GM12878 (cell line): ENCODE measurements at regions not wholly inside any gene's neighbourhood (a gene's known extent, or its start where the extent isn't known, plus 50 kb on each side); places are given as distances from the start of the nearest gene placed in this dataset.
A peak's percentile ranks its signal among the peaks of the same experiment; 100 is the strongest.

Source experiments
- ATAC-seq: fragments of 200-7000 bp; cut with Tn5 transposase; 3 replicates; pipeline ENCODE4 v1.9.1; 2020; ENCODE audit warnings: mild to moderate bottlenecking, moderate library complexity
- BruUV-seq: library from RNA; stranded (reverse); fragments of 400-500 nt; replicated peaks from 2 replicates; lab custom pipeline; 2021; lab: Mats Ljungman, UMichigan
- CTCF ChIA-PET: fragments of 300-600 bp; sonication (Branson Sonifier 250); formaldehyde crosslinking; extraction: SDS; loops from one replicate; lab custom pipeline; 2021; ENCODE audit warnings: inconsistent platforms; lab: Yijun Ruan, JAX
- POLR2A ChIA-PET: fragments of 350-600 bp; formaldehyde crosslinking; extraction: SDS; loops from one replicate; lab custom pipeline; 2021; ENCODE audit warnings: inconsistent platforms; lab: Charles Lee
- RAD21 ChIA-PET: fragments of 300-600 bp; sonication (Branson Sonifier 250); formaldehyde crosslinking; loops from one replicate; lab custom pipeline; 2023; ENCODE audit warnings: antibody characterized with exemption; ENCODE audit not compliant: unreplicated experiment; lab: Charles Lee
- SMC1A ChIA-PET: fragments of 300-600 bp; sonication (Branson Sonifier 250); formaldehyde crosslinking; loops from one replicate; lab custom pipeline; 2023; ENCODE audit not compliant: unreplicated experiment, uncharacterized antibody; lab: Charles Lee
- DNase-seq: peaks from one replicate; pipeline ENCODE4 v3.0.0-alpha.2; 2011; ENCODE audit warnings: low read depth, low spot score
- FAIRE-seq: peaks from 3 replicates; lab custom pipeline; 2011; peaks lifted over from hg19 to GRCh38; lab: Jason Lieb, UNC
- H2AFZ ChIP-seq: 2 replicates; pipeline ENCODE4 v1.6.0; 2011; ENCODE audit warnings: low read depth, low read length, control low read depth; ENCODE audit not compliant: control insufficient read depth
- H3K27ac ChIP-seq: 2 replicates; pipeline ENCODE4 v1.5.1; 2011; ENCODE audit warnings: control low read depth; ENCODE audit not compliant: control insufficient read depth, insufficient read depth
- H3K27me3 ChIP-seq, 2 experiments: replicated peaks in 1 of 2; 2 replicates each; pipeline versions ENCODE4 v1.6.0 to v1.6.1; 2011; ENCODE audit warnings: low read length in 1 of 2; ENCODE audit not compliant: control insufficient read depth in 2 of 2, insufficient read depth in 2 of 2
- H3K36me3 ChIP-seq, 2 experiments: 2 replicates each; pipeline ENCODE4 v1.5.1; 2011; ENCODE audit warnings: low read length in 1 of 2; ENCODE audit not compliant: control insufficient read depth in 2 of 2, insufficient read depth in 2 of 2
- H3K4me1 ChIP-seq: 2 replicates; pipeline ENCODE4 v1.6.1; 2011; ENCODE audit warnings: mild to moderate bottlenecking, low read length, moderate library complexity, mixed read lengths; ENCODE audit not compliant: control insufficient read depth, insufficient read depth
- H3K4me2 ChIP-seq: 2 replicates; pipeline ENCODE4 v1.6.0; 2011; ENCODE audit warnings: control low read depth; ENCODE audit not compliant: control insufficient read depth, insufficient read depth
- H3K4me3 ChIP-seq: fragments of 200-600 bp; sonication (generic); 2 replicates; pipeline ENCODE4 v1.5.1; 2016
- H3K79me2 ChIP-seq: 2 replicates; pipeline ENCODE4 v1.6.0; 2011; ENCODE audit warnings: low read length; ENCODE audit not compliant: control insufficient read depth, insufficient read depth
- H3K9ac ChIP-seq: 2 replicates; pipeline ENCODE4 v1.8.0; 2011; ENCODE audit warnings: low read length, control low read depth, mixed read lengths; ENCODE audit not compliant: control insufficient read depth, insufficient read depth
- H3K9me3 ChIP-seq: replicated peaks from 3 replicates; pipeline ENCODE4 v1.5.1; 2011; ENCODE audit warnings: mild to moderate bottlenecking, low read length; ENCODE audit not compliant: control insufficient read depth, insufficient read depth
- H4K20me1 ChIP-seq: 2 replicates; pipeline ENCODE4 v1.6.0; 2011; ENCODE audit not compliant: control insufficient read depth, insufficient read depth
- CBX3 ChIP-seq: fragments of 200-600 bp; sonication (generic); IDR thresholded peaks from 2 replicates; pipeline ENCODE4 v1.6.1; 2016; ENCODE audit warnings: low read depth, borderline replicate concordance
- MXI1 ChIP-seq: fragments of 150-350 bp; IDR thresholded peaks from 2 replicates; pipeline ENCODE4 v1.6.1; 2011; ENCODE audit warnings: low read depth, mild to moderate bottlenecking, inconsistent platforms, low read length, improper control_type of control experiment
- NFIC ChIP-seq: IDR thresholded peaks from 2 replicates; pipeline ENCODE4 v1.6.1; 2012; ENCODE audit warnings: low read depth, mild to moderate bottlenecking, inconsistent platforms, low read length, moderate library complexity
- POLR2A ChIP-seq: IDR thresholded peaks from 2 replicates; pipeline ENCODE4 v1.6.1; 2011; ENCODE audit warnings: low read depth, mild to moderate bottlenecking, low read length
- POU2F2 ChIP-seq: IDR thresholded peaks from 3 replicates; pipeline ENCODE4 v1.6.1; 2011; ENCODE audit warnings: low read depth, mild to moderate bottlenecking, low read length, borderline replicate concordance
- RBBP5 ChIP-seq: fragments of 200-600 bp; sonication (generic); conservative IDR thresholded peaks from 2 replicates; pipeline ENCODE4 v1.6.1; 2016
- RELA ChIP-seq: fragments of 450-650 bp; IDR thresholded peaks from 2 replicates; pipeline ENCODE4 v1.8.0; 2014; ENCODE audit warnings: borderline replicate concordance; ENCODE audit not compliant: partially characterized antibody
- SMARCA5 ChIP-seq: fragments of 450-650 bp; IDR thresholded peaks from 2 replicates; pipeline ENCODE4 v1.6.1; 2017; ENCODE audit warnings: mild to moderate bottlenecking
- SREBF1 ChIP-seq: IDR thresholded peaks from 2 replicates; pipeline ENCODE4 v1.6.1; 2012; ENCODE audit warnings: mild to moderate bottlenecking, low read length
- WGBS: methylation state at CpG from one replicate; pipeline ENCODE4 v1.1.6; 2016; ENCODE audit warnings: low lambda C conversion rate; ENCODE audit not compliant: insufficient replicate concordance, insufficient coverage; ENCODE audit errors: missing lambda C conversion rate; 5-methylcytosine and 5-hydroxymethylcytosine counted together
- in situ Hi-C: fragments of 300-500 bp; cut with MboI; formaldehyde crosslinking; loops from 9 replicates; pipeline ENCODE4 v1.14.3; 2018; ENCODE audit warnings: mixed read lengths
- intact Hi-C: fragments of 100-400 bp; cut with micrococcal nuclease; formaldehyde crosslinking; loops from one replicate; pipeline ENCODE4 v1.14.2; 2022; ENCODE audit not compliant: unreplicated experiment
- TF ChIP-seq, protein P1 (sequence below): fragments of 450-650 bp; IDR thresholded peaks from 2 replicates; pipeline ENCODE4 v1.6.1; 2016; ENCODE audit warnings: mild to moderate bottlenecking
- TF ChIP-seq, protein P2 (sequence below): IDR thresholded peaks from 2 replicates; pipeline ENCODE4 v1.6.1; 2011; ENCODE audit warnings: low read depth, low read length, improper control_type of control experiment, borderline replicate concordance
- TF ChIP-seq, protein P3 (sequence below): fragments of 450-650 bp; conservative IDR thresholded peaks from 2 replicates; pipeline ENCODE4 v1.6.1; 2017; ENCODE audit warnings: mild to moderate bottlenecking, moderate library complexity

DNA sequence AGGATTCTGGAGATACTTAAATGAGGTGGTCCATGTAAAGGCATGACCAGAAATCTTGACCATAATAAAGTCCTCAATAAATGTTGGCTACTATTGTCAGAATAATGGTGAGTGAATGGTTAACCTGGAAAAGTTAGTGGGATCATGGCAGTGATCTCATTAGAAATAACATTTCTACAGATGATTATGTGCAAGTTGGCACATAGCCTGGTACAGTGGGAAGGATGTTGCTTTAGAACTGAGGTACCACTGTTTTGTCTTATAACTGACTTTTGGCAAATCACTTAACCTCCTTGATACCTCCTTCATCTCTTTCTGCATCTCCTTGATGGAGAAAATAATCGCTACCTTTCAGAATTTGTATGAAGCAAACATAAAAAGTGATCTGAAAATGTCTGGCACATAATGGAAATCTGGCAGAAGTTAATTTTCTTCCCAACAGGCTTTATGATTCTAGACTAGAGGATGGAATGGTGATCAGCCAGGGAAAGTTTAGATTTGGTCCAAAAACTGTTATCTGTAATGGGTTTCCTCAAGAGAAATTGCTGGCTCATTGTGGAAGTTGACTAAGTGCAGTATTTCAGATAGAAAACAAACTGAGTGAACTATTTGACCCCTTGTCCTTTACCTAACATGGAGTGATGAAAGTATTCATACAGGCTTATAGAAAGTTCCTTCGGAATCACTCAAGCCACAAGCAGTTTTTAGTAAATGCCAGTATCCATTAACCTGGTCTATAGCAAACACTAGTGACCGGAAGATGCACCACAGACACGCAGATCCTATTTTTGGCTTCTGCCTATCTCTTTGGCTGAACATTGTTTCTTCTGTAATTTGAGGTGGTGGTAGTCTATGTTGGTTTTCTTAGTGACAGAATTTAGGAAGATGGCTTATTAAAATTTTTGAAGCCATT lies 449.6 kb upstream of the TGFBR2 start:
- Histone ChIP-seq H3K27ac (no peak overlapping the region), H3K9ac (no peak overlapping the region), H3K36me3 (no peaks in the 10 kb centered on the region), H3K79me2 (no peaks in the 10 kb centered on the region), H4K20me1 (no peaks in the 10 kb centered on the region), H3K9me3 (no peaks in the 10 kb centered on the region)
- ChIA-PET POLR2A (no interaction called here), CTCF (no interaction called here)
- TF ChIP-seq POU2F2 (no peak), RBBP5 (no peak), NFIC (no peak), CBX3 (no peak), POLR2A (no peak), RELA (no peak), SMARCA5 (no peak), MXI1 (no peak), SREBF1 (no peak)
- TF ChIP-seq, protein P1, sequence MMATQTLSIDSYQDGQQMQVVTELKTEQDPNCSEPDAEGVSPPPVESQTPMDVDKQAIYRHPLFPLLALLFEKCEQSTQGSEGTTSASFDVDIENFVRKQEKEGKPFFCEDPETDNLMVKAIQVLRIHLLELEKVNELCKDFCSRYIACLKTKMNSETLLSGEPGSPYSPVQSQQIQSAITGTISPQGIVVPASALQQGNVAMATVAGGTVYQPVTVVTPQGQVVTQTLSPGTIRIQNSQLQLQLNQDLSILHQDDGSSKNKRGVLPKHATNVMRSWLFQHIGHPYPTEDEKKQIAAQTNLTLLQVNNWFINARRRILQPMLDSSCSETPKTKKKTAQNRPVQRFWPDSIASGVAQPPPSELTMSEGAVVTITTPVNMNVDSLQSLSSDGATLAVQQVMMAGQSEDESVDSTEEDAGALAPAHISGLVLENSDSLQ = no peak
- TF ChIP-seq, protein P2, sequence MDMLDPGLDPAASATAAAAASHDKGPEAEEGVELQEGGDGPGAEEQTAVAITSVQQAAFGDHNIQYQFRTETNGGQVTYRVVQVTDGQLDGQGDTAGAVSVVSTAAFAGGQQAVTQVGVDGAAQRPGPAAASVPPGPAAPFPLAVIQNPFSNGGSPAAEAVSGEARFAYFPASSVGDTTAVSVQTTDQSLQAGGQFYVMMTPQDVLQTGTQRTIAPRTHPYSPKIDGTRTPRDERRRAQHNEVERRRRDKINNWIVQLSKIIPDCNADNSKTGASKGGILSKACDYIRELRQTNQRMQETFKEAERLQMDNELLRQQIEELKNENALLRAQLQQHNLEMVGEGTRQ = no peak
- TF ChIP-seq, protein P3, sequence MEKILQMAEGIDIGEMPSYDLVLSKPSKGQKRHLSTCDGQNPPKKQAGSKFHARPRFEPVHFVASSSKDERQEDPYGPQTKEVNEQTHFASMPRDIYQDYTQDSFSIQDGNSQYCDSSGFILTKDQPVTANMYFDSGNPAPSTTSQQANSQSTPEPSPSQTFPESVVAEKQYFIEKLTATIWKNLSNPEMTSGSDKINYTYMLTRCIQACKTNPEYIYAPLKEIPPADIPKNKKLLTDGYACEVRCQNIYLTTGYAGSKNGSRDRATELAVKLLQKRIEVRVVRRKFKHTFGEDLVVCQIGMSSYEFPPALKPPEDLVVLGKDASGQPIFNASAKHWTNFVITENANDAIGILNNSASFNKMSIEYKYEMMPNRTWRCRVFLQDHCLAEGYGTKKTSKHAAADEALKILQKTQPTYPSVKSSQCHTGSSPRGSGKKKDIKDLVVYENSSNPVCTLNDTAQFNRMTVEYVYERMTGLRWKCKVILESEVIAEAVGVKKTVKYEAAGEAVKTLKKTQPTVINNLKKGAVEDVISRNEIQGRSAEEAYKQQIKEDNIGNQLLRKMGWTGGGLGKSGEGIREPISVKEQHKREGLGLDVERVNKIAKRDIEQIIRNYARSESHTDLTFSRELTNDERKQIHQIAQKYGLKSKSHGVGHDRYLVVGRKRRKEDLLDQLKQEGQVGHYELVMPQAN = no peak
- TF ChIP-seq, all 136 proteins: peak for 0
- ChIA-PET SMC1A (no interaction called here), RAD21 (no interaction called here)
- H3K4me2 ChIP-seq = no peak overlapping the region
- 37% methylated on average over 4 of the region's 4 CpGs for WGBS
- no TSS peak for BruUV-seq
- no peak overlapping the region for H3K4me3 ChIP-seq
- in situ Hi-C loops (no loop called here), intact Hi-C loops (no loop called here)
- H3K27me3 ChIP-seq = no peaks in the 10 kb centered on the region
- H2AFZ ChIP-seq = no peak overlapping the region
- no peak for ATAC-seq
- peak; percentile 35 for FAIRE-seq
- no peaks in the 10 kb centered on the region for H3K4me1 ChIP-seq
- no peak for DNase-seq
